ENCODE measurements at regions not wholly inside any gene's neighbourhood (a gene's known extent, or its start where the extent isn't known, plus 50 kb on each side); places are given as distances from the start of the nearest gene placed in this dataset.

DNA sequence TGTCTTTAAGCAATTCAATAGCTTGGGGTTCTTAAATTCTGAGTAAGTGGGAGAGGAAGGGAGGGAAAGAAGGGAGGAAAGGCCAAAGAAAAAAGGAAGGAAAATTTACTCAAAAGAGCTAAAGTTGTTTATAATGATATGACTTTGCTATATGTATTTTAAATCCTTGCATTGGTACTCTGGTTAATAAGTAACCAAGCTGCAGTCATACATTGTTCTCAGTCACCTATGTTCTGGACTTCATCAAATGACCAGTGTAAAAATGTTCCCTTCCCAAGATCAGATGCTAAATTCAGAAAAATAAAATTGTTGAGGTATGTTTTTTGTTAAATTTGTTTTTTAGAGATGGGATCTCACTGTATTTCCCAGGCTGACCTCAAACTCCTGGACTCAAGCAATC lies 259.9 kb upstream of the CPNE8 start:
- no peak for ATAC-seq

GRCh38 chr12:39161465-39162085 lies 256.2 kb upstream of the CPNE8 start:
- TF ChIP-seq, protein P1, sequence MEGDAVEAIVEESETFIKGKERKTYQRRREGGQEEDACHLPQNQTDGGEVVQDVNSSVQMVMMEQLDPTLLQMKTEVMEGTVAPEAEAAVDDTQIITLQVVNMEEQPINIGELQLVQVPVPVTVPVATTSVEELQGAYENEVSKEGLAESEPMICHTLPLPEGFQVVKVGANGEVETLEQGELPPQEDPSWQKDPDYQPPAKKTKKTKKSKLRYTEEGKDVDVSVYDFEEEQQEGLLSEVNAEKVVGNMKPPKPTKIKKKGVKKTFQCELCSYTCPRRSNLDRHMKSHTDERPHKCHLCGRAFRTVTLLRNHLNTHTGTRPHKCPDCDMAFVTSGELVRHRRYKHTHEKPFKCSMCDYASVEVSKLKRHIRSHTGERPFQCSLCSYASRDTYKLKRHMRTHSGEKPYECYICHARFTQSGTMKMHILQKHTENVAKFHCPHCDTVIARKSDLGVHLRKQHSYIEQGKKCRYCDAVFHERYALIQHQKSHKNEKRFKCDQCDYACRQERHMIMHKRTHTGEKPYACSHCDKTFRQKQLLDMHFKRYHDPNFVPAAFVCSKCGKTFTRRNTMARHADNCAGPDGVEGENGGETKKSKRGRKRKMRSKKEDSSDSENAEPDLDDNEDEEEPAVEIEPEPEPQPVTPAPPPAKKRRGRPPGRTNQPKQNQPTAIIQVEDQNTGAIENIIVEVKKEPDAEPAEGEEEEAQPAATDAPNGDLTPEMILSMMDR (IDR thresholded peaks at IDR 0.05), result no peak
- Histone ChIP-seq H3K4me1 (no peaks in the 10 kb centered on the region), H3K9me3 (no peaks in the 10 kb centered on the region), H3K27me3 (ENCODE audit: insufficient read depth in 3 of 3, low read length in 2 of 3) (no peaks in the 10 kb centered on the region), H3K4me3 (no peak overlapping the region), H3K27ac (no peak overlapping the region), H3K36me3 (ENCODE audit: insufficient read depth in 1 of 2, low read depth in 1 of 2) (no peaks in the 10 kb centered on the region)
- intact Hi-C loops (cut with DNase I), result no loop called here
- 62 to 68% (median 67%) methylated on average over 4 of the region's 4 CpGs for WGBS, 3 donors
- ATAC-seq (no peak), DNase-seq (no peak)

More for the DNA sequence above, 259.9 kb upstream of the CPNE8 start:
- no peak overlapping the region for H3K27ac ChIP-seq
- TF ChIP-seq, protein P1 (IDR thresholded peaks at IDR 0.05), result no peak
- no peaks in the 10 kb centered on the region for H3K27me3 ChIP-seq (ENCODE audit: insufficient read depth in 3 of 3, low read length in 2 of 3)
- intact Hi-C loops (cut with DNase I), result no loop called here
- H3K36me3 ChIP-seq (ENCODE audit: insufficient read depth in 1 of 2, low read depth in 1 of 2), result no peaks in the 10 kb centered on the region
- no peak overlapping the region for H3K4me3 ChIP-seq
- DNase-seq, result no peak
- no peaks in the 10 kb centered on the region for H3K9me3 ChIP-seq
- H3K4me1 ChIP-seq, result no peaks in the 10 kb centered on the region

- Histone ChIP-seq H3K27me3 (ENCODE audit: insufficient read depth in 3 of 3, low read length in 2 of 3) (no peaks in the 10 kb centered on the region), H3K36me3 (ENCODE audit: insufficient read depth in 1 of 2, low read depth in 1 of 2) (no peaks in the 10 kb centered on the region), H3K9me3 (no peaks in the 10 kb centered on the region), H3K4me1 (no peaks in the 10 kb centered on the region), H3K27ac (no peak overlapping the region), H3K4me3 (no peak overlapping the region)
- DNase-seq (no peak), ATAC-seq (no peak)
- 66 to 77% (median 70%) methylated on average over 5 of the region's 5 CpGs for whole genome bisulfite sequencing, 3 donors
- intact Hi-C loops (cut with DNase I), result no loop called here
- TF ChIP-seq, protein P1 (IDR thresholded peaks at IDR 0.05), result no peak
Observed at GRCh38 chr12:39157696-39158342, 252.4 kb upstream of the CPNE8 start.

DNA sequence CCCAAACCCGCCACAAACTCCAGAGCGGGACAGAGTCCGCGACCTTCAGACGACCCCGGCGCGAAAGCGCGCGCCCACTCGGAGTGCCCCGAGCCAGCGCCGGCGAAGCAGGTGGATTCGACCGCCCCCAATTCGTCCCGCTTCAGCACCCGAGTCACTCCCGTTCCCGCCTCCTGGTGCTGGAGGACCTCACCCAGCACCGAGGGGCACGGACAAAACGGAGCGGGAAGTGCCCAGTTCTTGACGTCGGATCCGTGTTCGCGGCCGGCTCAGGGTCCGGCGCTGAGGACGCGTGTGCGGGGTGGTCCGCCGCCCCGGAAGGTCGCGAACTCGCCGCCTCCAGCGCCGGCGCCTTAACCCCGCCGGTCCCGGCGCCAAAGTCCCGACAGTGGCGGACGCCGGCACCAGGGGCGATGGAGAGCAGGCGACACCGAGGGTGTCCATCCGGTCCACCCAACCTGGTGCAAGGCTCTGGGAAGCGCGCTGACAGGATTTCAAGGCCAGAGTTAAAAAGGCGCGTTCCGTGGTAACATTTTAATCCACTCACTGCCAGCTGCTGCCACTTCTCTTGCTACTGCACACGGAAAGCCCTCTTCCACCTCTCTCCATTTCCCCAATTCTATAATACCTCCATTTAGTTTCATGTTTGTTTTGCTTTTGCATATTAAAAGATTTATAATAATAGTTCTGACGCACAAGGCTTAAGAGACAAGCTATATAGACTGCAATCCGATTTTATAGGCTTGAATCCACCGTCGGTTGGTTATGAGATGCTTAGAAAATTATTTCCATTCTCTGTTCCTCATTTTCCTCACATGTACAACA lies 240.0 kb upstream of the CPNE8 start:
- Histone ChIP-seq H3K36me3 (ENCODE audit: insufficient read depth in 1 of 2, low read depth in 1 of 2) (no peaks in the 10 kb centered on the region), H3K27me3 (ENCODE audit: insufficient read depth in 3 of 3, low read length in 2 of 3) (peaks cover 0 to 38% (median 11%) of the 10 kb centered on the region in 3 donors), H3K4me1 (no peaks in the 10 kb centered on the region), H3K4me3 (peak overlapping the region; percentile 18), H3K9me3 (peaks cover 6% of the 10 kb centered on the region), H3K27ac (no peak overlapping the region)
- peak; percentile 49 to 61 for DNase-seq
- WGBS, 3 donors, result 4 to 5% (median 4%) methylated on average over 64 to 70 of the region's 70 CpGs
- peak in 2 of 4 donors; percentile 57 to 64 for ATAC-seq
- intact Hi-C loops (cut with DNase I), result no loop called here
- TF ChIP-seq, protein P1 (IDR thresholded peaks at IDR 0.05), result no peak

Measured in psoas muscle (tissue), 7 donors.